Fibroblast of skin of scalp (primary cell): ENCODE measurements at regions not wholly inside any gene's neighbourhood (a gene's known extent, or its start where the extent isn't known, plus 50 kb on each side); places are given as distances from the start of the nearest gene placed in this dataset.

Experiments
- DNase-seq: peaks from one replicate; pipeline ENCODE4 v3.0.0-alpha.2; 2013

GRCh38 chr10:78301481-78301880, 267.8 kb downstream of the RPS24 start:
- no peak for DNase-seq

- DNase-seq = no peak
These were observed 268.5 kb downstream of the RPS24 start for GRCh38 chr10:78301891-78302738.

- DNase-seq = no peak
These were observed 269.0 kb downstream of the RPS24 start for GRCh38 chr10:78302739-78302988.

GRCh38 chr10:78302989-78303854, 269.6 kb downstream of the RPS24 start:
- DNase-seq = peak; percentile 93

GRCh38 chr10:78304091-78305045, 270.7 kb downstream of the RPS24 start:
- DNase-seq = no peak

GRCh38 chr10:78305311-78305710, 271.6 kb downstream of the RPS24 start:
- DNase-seq = no peak

- no peak for DNase-seq
These were observed 272.7 kb downstream of the RPS24 start for GRCh38 chr10:78306358-78306757.

- DNase-seq = no peak
These were observed 273.9 kb downstream of the RPS24 start for GRCh38 chr10:78307576-78307975.

GRCh38 chr10:78309536-78310237, 276.0 kb downstream of the RPS24 start:
- DNase-seq = no peak

- no peak for DNase-seq
These were observed 276.9 kb downstream of the RPS24 start for GRCh38 chr10:78310481-78311080.

- DNase-seq = no peak
These were observed 278.8 kb downstream of the RPS24 start for GRCh38 chr10:78312197-78313047.

GRCh38 chr10:78313048-78313381, 279.4 kb downstream of the RPS24 start:
- no peak for DNase-seq

GRCh38 chr10:78313636-78314035, 280.0 kb downstream of the RPS24 start:
- DNase-seq = no peak

GRCh38 chr10:78314651-78315050, 281.0 kb downstream of the RPS24 start:
- no peak for DNase-seq

- peak; percentile 74 for DNase-seq
These were observed 282.8 kb downstream of the RPS24 start for GRCh38 chr10:78316451-78316931.

- no peak for DNase-seq
These were observed 284.6 kb downstream of the RPS24 start for GRCh38 chr10:78318305-78318704.

- no peak for DNase-seq
These were observed 285.7 kb downstream of the RPS24 start for GRCh38 chr10:78319371-78319770.

- DNase-seq = no peak
These were observed 286.2 kb downstream of the RPS24 start for GRCh38 chr10:78319841-78320240.

- DNase-seq = no peak
These were observed 286.8 kb downstream of the RPS24 start for GRCh38 chr10:78320506-78320905.

- DNase-seq = no peak
These were observed 287.3 kb downstream of the RPS24 start for GRCh38 chr10:78321000-78321399.

- DNase-seq = no peak
These were observed 287.8 kb downstream of the RPS24 start for GRCh38 chr10:78321500-78321899.
